Stimulated activated CD8-positive, alpha-beta memory T cell treated with anti-CD3 and anti-CD28 coated beads, Interleukin-12 subunit alpha, Interleukin-12 subunit beta, amount 100 ng/mL, for 4 hours (primary cell): ENCODE measurements at regions not wholly inside any gene's neighbourhood (a gene's known extent, or its start where the extent isn't known, plus 50 kb on each side); places are given as distances from the start of the nearest gene placed in this dataset.
"Not testable (repeated sequence)": the region's sequence is repeated elsewhere in the genome, so short reads cannot be mapped to it uniquely, and the experiment has no call there.

Experiments used
- DNase-seq: peaks from one replicate; pipeline ENCODE4 v3.0.0-alpha.2; 2020; ENCODE audit warnings: low read depth

DNA sequence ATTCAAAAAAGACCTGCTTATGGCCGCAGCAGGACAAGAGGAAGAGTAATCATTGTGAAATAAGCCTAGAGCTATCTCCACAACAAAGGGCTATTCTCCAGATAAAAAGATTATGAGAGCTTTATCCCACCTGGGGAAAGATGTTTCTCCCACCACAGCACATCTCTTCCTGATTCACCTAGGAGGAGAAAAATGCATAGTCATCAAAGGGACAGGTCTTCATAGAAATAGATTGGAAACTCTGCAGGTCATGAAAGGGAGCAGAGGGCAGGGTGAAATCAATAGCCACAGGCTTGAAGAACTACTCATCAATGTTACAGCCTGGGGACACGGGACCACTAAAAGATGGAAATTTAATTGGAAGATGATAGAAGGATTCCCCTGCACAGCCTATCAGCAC lies 453.8 kb upstream of the TMEM132C start:
- DNase-seq = no peak

DNA sequence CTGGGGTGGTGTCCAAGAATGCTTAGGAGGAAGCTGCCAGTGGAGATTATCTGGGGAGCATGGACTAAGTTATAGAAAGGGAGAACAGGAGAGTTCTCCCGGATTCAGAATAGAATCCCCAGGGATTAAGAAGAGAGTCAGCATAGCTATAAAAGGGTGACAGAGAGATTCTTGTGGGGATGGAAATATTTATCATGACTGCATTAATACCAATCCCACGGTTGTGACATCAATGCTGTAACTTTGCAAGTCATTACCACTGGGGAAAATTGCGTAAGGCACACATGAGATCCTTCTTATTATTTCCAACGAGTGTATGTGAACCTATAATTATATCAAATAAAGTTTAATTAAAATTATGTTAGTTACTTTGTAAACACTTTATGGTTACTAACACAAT lies 447.9 kb upstream of the TMEM132C start:
- no peak for DNase-seq

DNA sequence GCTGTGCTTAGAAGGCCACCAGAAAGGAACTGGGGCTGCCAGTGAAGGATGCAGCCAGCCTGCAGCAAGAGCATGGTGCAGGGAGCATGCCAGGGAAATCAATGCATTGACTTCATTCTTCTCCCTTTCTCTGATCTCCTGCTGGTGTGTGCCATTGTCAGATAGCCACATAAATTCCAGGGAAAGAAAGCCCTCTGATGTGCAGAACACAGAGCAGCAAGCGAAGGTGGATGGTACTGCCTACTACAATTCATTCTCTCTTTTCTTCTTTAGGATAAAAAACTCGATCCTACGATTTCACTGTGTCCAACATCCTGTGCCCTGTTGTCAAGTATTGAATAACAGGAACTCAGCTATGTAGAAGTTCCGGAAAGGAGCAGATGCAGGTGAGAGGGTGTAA lies 446.7 kb upstream of the TMEM132C start:
- DNase-seq = no peak

- DNase-seq = no peak
Measured at GRCh38 chr12:127820846-127821245, 446.1 kb upstream of the TMEM132C start.

GRCh38 chr12:127822809-127823411 lies 444.1 kb upstream of the TMEM132C start:
- DNase-seq = no peak

DNA sequence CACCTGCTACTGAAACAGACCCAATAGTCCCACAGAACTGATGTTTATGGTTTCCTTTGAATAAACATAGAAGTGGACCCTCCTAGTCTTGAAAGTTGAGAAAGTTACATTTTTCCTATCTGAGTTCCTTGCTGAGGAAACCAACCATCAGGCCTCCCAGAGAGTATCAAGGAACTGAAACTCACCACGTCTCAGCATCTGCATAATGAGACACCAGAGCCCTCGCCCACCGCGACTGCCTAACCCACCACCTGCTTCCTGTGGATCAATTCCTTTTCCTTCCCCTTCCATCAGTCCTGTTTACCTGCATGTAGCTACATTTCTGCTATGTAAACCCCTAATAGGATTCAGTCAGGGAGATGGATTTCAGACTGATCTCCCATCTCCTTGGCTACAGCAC lies 443.2 kb upstream of the TMEM132C start:
- DNase-seq = no peak

- DNase-seq = no peak
Measured at GRCh38 chr12:127829281-127830064, 437.5 kb upstream of the TMEM132C start.

DNA sequence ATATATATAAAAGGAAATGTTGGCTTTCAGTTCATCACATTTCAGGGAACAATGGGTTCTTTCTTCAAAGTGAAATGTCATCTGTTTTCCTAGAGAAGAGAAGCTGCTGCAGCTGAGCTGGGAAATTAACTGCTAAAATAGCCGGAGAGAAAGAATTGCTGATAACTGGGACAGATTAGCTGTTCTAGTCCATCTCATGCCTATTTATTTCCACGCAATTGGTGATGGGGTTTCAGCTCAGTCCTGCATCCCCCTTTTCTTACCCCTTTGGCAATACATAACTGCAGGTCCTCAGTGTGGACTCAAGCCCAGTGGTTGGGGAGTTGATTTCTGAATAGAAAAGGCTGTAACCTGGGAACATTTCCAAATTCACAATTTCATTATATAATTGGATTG lies 436.9 kb upstream of the TMEM132C start:
- no peak for DNase-seq

- no peak for DNase-seq
Measured at GRCh38 chr12:127830730-127831129, 436.2 kb upstream of the TMEM132C start.

DNA sequence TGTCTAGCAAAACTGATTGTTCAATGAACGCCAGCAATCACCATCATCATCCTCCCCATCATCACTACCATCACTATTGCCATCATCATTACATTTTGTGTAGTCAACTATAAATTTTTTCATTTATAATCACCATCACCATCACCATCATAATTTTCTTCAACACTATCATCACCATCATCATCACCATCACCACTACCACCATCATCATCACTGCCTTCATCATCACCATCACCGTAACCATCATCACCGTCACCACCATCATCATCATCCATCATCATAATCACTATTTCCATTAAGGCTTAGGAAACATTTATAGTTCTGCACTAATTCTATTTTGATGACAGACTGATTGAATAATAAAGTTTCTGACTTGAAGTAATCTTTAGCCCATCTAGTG lies 434.8 kb upstream of the TMEM132C start:
- no peak for DNase-seq

DNA sequence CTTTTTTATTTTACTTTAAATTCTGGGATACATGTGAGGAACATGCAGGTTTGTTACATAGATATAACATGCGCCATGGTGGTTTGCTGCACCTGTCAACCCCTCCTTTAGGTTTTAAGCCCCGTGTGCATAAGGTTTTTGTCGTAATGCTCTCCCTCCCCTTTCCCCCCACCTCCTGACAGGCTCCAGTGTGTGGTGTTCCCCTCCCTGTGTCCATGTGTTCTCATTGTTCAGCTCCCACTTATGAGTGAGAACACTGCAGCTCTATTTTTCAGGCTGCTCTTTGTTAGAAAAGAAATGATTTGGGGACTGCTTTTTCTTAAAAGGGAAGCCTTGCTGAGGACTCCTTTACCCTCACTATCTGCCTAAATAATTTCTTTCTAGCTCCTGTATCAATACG lies 430.2 kb upstream of the TMEM132C start:
- not testable (repeated sequence) for DNase-seq

DNA sequence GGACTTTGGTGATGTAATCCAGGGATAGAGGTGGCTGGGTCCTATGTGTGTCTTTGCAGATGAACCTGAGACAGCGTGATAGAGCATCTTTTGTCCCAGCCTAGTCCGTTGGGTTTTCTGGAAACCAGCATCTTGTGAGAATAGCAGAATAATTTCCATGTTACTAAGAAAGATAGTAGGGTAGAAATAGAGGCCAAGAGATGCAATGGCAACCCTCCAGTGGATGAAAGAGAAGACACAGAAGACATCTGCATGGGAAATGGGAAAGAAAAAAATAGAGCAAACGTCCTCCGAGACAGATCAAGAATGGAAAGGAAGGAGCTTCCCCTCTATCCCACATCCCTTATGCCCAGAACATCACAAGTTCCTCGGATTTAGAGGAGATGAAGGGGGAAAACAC lies 409.3 kb upstream of the TMEM132C start:
- DNase-seq = no peak

- DNase-seq = no peak
Measured at GRCh38 chr12:127860536-127860935, 406.4 kb upstream of the TMEM132C start.

DNA sequence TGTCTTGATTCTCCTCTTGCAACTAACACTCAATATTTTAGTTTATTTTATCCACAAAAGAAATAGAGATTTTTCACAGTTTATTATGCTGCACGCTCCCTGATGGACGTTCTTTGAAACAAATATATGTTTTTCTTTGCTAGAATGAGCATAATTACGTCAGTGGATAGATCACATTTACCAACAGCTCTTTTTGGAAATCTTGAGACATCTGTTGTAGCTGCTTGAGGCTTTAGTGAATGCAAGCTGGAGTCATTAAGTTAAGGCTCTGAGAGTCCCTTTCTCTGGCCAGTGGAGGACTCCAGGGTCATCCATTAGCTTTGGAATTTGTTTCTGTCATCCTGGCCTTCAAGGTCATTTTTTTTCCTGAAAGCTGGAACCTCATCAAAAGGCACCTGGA lies 405.6 kb upstream of the TMEM132C start:
- DNase-seq = no peak

DNA sequence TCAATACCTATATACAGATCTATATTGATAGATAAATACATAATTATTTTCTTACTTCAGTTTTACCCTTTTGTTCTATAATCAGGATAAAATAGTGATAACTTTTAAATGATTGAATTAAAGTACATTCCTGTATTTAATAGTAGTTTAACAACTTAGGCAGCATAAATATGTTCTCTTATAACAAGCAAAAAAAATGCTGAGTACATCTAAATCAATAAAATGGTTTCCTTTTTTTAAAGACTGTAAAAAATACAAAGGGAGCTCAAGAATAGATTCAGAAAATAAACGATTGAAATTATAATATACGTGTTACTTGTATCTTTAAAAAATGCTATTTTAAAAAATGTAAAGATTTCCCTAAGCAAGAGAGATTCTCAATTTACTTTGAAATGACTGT lies 393.7 kb upstream of the TMEM132C start:
- DNase-seq = no peak

DNA sequence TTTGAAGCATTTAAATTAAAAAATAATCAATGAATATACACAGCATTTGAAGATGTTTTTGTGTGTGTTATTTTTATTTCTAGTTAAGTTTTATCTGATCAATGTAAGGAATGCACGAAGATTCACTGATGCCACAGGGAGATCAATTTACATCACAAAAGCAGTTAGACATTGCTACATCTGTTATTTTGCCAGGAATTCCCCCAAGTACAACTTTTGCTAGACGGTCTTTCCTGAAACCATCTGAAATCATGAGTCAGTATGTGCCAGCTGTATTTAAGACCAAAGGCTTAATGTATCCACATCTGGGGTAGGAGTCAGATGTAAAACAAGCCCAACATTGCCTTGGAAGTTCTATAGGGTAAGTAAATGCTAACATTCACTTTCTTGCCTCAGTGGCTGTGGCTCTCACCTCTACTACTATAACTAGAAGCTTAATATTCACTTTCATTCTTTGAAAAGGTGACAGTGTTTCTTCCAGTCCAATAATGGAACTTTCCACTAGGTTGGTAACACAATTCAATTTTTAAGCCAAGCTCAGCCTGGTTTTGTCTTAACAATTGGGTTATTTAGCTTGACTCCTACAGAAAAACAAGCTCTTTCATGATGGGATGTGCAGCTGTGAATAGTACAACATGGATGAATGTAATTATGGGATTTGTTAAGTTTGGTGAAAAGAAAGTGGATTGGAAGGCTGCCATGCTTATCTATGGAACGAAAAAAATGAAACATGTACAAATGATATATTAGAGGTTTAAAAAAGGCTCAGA lies 385.4 kb upstream of the TMEM132C start:
- no peak for DNase-seq

DNA sequence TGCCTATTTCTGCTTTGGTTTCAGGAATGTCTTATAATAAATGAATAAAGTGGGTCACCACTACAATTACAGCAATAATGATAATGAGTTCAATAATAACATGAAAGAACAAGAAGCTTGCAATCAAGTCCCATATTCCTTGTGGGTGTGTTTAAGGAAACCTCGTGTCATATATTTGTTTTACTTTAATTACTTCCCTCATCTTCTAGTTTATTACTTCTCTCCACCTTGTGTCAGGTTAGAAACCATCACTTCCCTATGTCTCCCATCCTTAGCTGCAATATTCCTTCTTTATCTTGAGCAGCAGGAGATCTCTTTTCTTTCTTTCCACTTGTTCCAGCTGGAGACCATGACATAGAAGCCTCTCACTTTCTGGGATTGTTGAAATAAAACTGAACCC lies 384.0 kb upstream of the TMEM132C start:
- no peak for DNase-seq

DNA sequence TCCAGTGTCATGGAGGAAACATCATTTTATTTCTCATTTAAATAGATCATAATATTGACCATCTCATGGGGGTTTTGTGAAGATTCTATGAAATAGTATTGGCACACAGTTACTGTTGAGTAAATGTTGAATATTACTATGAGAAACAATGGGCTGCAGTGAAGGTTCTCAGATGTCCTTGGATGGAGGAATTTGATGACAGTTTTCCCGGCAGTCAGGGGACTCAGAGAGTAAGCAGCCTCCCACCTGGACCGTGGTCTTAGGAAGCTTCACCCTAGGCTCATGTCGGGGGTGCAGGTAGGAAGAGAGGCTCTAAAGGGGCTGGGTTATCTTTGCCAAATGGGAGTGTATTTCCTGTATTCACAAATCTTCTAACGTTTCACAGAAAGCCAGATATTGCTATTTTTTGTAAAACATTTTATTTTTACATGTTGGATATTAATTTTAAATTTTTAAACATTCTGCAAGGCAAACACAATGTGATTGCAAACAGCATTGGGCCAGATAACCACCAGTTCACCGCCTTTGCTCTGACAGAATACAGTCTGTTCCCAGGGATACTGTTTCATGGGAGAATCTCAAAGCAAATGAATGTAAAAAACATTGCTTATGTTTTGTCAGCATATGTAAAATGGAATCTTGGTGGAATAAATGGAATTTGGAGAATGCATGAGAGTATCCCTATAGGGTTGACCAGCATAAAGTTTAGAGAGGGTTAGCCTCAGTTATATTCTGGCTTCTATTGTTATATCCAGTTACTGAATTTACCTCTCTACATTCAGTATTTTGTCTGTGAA lies 380.8 kb upstream of the TMEM132C start:
- DNase-seq = no peak

DNA sequence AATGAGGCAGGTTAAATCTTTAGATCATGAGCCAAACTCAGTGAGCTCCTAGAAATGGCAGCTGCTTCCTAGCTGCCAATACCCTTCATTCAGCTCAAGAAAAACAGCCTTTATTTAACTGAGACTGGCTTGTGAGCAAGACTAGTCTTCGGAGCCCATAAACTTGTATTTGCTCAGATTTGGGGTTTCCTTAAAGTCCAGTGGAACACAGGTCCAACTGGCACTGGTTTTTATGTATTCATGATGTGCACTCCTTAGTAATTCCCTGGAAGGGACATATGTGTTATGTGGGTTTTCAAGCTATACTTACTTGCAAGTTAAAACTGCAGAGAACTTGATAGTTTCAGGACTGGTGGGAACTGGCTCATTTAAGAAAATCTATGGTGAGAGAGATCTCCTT lies 380.1 kb upstream of the TMEM132C start:
- no peak for DNase-seq

GRCh38 chr12:127888943-127889719 lies 377.8 kb upstream of the TMEM132C start:
- no peak for DNase-seq

DNA sequence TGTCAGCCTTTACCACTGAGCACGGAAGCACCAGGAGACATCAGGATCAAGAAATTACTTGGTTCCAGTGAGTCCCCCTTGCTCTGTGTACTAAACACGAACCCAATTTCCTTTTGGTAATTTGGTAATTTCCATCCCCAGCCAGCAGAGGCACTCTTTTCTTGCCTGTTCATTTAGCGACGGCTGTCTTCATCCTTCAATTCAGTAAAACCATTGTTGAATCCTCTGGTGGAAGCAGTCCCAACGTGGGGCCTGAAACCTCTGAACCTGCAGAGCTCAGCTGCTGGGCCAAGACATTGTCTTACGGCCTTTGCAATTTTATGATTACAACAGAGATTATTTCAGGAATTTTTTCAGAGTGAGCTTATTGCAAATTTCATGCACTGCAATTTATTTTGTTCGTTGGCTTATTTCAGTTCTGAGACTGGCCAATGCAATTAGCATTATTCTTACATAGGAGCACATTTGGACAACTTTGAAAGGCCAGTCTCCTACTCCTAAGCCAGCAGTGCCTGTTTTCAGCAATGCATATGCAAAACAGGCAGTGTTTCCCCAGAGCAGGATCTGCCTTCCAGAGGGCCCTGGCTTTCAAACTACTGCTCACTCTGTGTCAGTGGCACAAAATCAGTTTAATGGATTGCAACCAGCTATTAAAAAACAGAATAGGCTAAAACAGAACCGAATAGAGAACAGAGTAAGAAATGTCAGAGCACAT lies 372.9 kb upstream of the TMEM132C start:
- no peak for DNase-seq
